Stimulated activated CD8-positive, alpha-beta memory T cell treated with anti-CD3 and anti-CD28 coated beads, Interleukin-2, amount 100 ng/mL, for 1 hour (primary cell): ENCODE measurements at regions not wholly inside any gene's neighbourhood (a gene's known extent, or its start where the extent isn't known, plus 50 kb on each side); places are given as distances from the start of the nearest gene placed in this dataset.

Experiments
- DNase-seq, 2 donors: peaks; one replicate each; pipeline ENCODE4 v3.0.0-alpha.2; 2020; ENCODE audit warnings: low read depth in 2 of 2

DNA sequence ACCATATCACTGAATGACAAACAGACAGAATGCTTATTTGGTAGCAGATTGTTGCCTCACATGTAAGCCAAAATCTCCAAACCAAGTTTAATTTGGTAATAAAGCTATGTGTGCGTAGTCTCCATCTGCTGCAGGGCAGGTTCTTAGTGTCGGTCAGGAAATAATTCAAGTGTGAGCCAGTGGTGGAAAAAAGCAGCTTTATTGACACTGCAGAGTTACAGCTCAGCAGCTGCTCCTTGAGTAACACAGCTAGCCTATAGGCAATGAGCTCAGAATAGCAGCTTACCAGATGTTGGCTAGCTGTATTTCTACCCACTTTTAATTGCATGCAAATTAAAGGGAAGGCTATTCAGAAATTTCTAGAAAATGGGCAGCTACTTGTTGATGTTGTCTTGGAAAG, 757.8 kb upstream of the HS3ST1 start:
- no peak for DNase-seq

DNA sequence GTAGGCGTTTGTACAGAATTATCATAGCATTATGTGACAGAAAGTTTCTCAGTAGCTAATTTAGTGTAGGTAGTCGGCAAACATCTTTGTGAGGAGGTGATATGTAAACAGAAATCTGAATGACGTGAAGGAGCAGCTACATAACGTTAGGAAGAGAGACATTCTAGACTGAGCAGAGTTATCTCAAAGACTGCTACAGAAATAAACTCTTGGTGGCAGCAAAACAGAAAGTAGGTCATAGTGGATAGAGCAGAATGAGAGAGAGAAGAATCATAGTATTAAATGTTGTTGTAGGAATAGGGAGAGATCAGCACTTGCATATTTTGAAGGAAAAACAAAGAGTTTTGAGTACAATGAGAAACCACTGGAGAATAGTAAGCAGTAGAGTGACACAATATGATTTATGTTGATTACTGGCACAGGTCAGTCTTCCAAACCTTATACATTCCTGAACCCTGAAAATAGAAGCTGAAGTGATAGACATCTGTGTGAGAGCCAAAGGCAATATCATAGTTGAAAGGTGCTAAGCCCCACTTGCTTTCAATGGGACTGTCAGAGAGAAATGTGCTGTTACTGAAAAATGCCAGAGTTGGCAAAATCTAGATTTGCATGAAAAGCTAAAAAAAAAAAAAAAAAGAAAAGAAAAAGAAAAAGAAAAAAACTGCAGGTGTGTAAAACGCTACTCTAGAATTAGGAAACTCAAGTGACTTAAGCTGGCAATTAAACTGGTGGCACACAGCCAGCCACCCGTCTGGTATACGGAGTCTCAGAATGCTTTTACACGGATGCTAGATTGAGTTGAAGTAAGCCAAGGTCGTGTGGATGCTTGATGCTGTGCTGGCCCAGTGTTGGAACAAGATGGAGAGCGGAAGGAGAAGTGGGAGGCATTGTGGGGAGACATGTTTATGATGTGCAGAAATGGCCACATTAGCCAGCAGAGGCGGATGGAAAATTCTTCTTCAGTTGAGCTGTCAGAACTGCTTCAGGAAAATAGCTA, 750.2 kb upstream of the HS3ST1 start:
- no peak for DNase-seq

DNA sequence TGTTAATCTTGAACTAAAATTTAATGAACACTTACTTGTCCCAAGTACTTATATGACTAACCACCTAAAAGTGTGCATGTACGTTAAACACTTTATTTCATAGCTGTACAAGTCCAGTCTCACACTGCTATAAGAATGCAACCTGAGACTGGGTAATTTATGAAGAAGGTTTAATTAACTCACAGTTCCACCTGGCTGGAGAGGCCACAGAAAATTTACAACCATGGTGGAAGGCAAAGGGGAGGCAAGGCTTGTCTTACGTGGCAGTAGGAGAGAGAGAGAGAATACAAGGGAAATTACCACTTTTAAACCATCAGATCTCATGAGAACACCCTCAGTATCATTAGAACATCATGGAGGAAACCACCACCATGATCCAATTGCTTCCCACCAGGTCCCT, 748.7 kb upstream of the HS3ST1 start:
- DNase-seq, result no peak

DNA sequence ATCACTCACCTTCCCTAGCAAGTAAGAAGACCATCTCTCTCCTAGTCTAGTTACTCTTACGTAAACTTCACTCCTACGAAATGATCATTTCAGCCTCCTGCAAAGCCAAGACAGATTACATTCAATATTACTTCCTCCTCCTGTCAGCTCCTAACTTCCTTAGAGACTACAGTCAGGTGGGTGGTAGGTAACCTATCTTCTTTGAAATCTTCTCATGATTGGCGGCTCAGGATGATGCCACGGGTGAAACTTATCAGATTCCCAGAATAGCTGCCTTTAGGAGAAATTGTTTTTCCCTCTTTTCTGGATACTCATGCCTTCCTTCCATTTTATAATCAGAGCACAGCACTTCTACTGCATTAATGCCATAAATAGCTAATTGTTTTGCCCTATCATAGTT, 744.8 kb upstream of the HS3ST1 start:
- no peak for DNase-seq

DNA sequence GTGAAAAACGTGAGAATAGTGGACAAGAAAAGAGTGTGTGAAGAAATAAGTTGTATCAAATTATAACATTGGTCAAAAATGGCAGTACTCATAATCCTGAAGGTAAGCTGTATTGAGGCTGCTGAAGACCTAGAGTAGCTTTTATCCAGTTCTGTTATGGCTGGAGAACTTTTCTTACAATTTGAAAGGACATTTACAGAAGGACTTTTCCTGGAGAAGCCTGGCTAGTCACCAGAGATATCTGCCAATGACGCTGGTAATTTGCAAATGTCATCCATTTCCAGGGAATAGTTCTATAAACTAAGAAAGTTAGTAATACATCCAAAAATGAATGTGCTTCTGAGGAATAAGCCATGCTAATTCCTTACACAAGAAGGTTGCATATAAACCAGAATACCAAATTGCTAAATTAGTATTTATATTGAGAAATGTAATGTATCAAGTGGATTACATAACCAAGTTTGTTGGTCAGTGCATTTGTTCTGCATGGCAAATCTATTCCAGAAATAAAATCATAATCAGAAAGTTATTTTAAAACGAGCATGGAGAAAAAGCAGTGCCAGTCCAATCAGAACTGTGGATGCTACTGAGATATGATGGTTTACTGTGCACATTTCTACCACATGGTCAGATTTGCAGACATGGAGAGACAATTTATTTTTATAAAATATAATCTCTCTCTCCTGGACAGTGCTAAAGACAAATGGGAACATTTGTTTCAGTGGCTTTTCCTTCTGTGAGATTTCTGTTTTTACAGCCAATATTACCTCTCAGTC, 743.7 kb upstream of the HS3ST1 start:
- no peak for DNase-seq

DNA sequence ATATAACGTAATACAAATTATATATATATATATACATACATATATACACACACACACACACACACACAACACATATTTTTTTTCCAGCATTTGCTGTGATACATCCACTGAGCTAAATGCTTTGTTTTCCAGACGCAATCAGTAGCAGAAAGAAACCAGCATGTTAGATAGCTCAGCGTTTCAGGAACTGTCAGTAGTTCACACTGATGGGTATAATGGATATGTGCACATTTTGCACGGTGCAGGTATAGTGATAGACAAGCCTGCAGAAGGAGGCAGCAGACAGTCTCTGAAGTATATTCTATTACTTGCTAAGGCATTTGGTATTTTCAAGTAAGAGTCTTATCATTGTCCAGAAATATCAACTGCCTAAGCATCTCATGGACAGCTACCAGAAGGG, 741.6 kb upstream of the HS3ST1 start:
- no peak for DNase-seq

DNA sequence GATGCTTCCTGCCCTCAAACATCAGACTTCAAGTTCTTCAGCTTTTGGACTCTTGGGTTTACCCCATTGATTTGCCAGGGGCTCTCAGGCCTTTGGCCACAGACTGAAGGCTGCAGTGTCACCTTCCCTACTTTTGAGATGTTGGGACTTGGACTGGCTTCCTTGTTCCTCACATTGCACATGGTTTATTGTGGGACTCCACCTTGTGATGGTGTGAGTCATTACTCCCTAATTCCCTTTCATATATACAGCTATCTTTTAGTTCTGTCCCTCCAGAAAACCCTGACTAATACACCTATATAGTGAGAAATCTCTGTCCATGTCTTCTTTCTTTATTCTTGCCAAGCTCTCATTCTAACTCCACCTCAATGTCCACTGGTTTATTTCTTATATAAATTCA, 736.9 kb upstream of the HS3ST1 start:
- DNase-seq, result no peak

DNA sequence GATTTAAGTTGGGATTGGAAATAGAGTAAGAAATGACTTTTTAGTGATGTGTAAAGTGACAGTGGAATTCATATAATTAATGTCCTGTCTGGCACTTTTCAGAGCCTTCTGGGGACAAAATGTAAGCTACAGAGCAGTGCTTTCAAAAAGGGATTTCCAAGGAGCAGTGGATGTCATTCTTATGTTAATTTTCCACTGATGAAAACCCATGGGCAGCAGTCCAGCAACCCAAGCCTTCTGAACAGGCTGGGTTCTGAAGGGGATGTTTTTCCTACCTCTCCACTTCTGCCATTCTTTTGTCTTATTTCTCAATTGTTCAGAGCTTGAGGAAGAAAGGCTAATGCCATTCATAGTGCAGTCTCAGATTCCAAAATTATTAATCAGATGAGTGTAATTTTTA, 717.6 kb upstream of the HS3ST1 start:
- no peak for DNase-seq

DNA sequence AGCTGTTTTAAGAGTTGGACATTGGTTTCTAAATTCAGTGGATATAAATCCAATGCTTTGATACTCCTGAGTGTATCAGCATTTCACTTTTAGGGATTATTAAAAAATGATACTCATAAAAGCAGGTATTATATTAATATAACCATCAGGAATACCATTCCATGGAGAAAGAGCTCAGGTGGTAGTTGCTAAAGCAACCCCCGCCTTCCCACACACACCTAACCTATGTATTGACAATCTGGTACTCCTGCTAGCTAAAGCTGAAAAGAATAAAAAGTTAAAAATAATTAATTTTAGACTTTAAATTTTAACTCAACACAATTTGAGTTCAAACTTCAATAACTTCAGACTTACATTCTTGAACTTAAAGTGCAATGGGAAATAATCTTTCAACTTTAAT, 717.1 kb upstream of the HS3ST1 start:
- DNase-seq, result no peak

DNA sequence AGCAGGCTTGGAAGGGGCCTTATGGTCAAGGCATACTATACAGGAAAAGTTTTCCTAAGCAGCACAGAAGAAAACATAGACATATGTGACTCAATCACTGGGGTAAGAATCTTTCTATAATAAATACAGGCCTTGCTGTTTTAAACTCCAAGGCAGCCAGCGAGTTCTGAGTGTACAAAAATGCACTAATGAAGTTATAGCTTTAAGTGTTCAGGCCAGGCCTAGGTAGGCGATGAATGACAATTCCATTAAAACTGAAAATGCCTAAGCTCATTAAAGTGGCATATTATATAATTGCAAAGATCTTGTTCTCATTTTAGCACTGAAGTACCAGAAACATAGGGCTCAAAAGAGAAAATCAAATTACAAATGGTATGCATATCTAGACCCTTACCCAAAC, 716.4 kb upstream of the HS3ST1 start:
- no peak for DNase-seq

DNA sequence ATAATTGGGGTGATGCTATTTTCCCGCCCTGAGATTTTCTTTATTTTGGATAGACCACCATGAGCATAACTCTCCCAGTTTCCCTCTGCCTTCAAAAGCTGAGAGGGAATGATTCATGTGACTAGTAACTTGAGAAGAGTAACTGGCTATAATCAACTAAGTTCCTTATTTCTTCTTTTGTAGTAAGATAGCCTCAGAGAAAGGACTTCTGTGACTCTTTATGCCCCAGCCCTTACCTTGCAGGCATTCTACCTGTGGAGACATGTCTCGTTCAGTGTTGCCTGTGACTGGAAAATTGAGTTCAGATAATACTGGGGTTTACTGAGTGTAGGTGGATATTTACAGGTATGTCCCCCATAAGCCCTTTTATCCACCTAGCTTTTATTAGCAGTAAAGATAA, 715.4 kb upstream of the HS3ST1 start:
- DNase-seq, result no peak

DNA sequence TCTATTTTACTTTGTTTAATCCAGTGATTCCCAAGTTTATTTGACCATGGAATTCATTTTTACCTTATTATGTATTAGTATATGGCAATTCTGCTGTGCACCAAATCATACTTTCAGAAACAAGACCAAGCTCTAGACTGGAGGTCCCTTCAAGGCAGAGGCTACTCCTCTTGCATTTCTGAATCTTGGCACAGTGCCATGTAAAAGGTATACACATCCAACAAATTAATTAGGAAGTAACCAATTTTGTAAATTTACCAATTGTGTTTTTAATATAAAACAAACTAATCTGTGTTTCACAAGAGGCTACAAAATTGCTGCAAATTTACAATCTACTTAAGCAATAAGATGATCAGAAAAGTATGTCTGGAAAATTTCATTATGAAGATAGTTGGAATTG, 712.2 kb upstream of the HS3ST1 start:
- no peak for DNase-seq

DNA sequence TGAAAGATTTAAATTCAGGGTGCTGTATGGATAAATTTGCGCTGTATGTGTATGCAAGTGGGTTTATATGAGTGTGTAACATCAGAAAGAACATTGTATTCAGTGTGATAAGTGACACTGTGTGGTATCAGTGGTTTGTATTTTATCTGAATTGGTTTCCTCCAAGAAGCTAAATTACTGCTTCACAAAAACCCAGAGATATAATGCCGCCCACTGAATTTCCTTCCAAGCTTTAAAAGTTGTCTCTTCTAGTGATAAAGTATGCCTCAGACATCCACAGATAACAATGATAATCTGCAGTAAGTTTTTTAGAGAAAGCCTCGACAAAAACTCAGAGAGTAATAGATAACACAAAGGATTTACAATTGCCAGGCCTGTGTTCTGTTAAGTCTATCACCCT, 710.6 kb upstream of the HS3ST1 start:
- DNase-seq, result no peak

DNA sequence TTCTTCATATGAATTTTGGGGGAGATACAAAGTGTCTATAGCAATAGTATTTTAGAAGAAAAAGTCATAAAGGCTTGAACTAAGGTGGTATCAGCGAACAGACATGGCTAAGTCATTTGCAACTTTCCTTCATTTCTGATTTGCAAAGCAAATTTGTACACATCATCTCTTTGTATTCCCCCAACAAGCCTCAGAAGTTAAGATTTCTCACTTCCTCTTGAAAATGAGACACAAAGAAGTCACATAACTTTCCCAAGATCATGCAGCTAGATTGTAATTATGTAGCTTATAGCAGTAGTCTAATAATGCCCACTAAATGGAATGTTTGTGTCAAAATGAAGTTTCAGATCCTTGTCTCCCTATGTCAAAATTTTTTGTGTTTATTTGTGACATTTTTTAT, 709.8 kb upstream of the HS3ST1 start:
- DNase-seq, result no peak

DNA sequence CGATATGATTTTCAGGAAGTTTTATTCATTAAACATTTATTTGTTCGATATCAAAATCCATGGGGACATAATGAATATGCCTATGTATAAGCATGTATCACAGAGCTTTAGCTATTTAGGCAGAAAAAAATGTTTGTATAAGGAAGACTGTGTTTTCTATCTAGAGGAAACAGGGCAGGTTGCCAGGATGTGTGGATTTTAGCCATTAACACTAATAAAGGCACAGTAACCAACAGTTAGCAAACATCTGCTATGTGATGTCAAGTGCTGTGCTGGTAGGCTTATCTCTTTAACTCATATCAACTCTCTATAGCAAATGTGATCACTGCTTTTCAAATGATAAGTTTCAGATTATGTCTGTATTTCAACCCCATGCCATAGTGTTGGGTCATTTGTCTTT, 708.9 kb upstream of the HS3ST1 start:
- no peak for DNase-seq

DNA sequence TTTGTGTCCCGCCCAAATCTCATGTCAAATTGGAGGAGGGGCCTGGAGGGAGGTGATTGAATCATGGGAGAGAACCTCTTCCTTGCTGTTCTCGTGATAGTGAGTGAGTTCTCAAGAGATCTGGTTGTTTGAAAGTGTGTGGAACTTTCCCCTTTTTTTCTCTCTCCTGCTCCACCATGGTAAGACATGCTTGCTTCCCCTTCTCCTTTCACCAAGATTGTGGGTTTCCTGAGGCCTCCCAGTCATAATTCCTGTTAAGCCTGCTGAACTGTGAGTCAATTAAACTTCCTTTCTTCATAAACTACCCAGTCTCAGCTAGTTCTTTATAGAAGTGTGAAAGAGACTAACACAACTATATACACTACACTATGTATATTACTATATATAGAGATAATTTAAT, 697.8 kb upstream of the HS3ST1 start:
- DNase-seq, result no peak

DNA sequence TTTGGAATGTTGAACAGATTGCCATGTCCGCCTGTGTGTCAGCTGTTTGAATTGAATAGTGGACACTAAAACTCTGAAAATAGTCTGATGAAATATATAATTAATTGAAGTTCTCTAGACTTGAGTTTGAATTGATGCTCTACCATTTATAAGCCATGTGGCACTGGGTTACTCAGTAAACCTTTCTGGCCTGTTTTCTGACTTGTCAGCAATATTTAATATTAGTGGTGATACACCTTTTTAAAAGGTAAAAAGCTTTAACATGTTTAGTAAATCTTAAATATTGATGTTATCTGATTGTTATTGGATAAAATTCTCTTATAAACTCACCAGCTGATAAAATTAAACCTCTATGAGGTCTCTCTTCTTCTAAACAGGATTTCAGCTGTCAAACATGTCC, 695.4 kb upstream of the HS3ST1 start:
- DNase-seq, result no peak

DNA sequence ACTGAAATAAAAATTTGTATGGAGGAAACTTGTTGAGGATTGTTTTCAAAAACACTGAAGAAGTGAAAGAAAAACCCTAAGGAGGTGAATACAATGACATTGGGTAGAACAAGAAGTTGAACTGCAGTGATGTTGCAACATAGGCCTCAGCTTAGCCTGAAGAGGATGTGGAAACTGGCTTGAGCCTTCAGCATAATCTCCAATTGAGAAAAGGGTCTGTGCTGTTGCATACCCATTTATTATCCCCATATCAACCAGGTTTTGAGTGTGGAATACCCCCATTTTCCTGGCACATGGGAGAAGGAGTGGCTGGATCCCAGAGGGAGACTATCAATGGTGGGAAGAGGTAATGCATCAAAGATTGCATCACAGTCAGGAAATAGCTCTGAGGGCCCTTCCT, 695.0 kb upstream of the HS3ST1 start:
- DNase-seq, result no peak

DNA sequence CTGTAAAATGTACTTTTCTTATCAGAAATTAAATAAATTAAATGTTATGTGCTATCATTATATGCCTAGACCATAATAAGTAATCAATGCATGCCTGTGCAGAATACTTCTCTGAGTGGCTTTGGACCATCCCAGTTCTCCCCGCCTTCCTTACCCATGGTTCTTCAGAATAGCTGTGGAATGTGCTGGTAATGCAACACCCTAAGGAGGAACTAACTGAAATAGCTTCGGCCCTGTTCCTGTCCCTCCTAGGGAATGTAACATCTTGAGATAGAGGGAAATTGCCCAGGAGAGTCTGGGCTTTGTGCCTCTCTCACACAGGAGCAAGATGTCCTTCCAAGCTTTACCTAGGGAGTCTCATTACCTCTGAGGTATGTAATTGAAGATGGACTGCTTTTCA, 693.6 kb upstream of the HS3ST1 start:
- DNase-seq, result no peak

DNA sequence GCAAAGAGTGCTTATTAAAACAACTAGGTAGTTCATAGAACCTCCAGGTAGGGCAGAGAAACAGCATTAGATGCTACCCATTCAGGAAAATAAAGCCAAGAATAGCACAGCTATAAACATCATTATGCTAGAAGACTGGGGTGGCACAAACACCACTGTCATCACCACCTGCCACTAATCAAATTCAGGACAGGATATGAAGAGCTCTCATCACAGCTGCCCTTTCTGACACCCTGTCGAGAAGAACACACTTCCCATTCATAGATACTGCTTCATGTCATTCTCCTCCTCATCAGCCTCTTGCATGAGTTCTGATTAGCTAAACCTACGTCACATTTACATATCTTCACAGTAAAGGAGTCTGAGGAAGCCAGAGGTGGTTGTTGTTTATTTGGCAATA, 692.3 kb upstream of the HS3ST1 start:
- DNase-seq, result no peak

DNA sequence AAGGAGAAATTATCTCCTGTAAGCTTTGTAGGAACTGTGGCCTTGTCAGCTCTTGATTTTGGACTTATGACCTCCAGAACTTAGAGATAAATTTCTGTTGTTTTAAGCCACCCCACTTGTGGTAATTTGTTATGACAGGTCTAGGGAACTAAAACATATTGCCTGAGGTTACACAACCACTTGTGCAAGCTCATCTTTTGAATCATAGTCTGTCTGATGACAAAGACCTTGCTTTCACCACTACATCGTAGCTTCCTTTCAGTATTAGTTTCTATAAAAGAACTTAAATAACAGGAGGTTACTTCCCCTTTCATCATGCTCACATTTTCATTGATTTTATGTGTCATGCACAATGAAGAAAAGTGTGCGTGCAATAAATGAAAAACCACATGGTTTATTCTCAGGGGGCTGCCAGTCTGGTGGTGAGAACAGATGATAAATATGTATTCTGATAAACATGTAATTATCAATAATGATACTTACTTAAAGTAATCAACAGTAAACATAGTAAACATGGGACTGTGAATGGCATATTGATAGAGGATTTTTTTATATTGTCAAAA, 690.0 kb upstream of the HS3ST1 start:
- no peak for DNase-seq

DNA sequence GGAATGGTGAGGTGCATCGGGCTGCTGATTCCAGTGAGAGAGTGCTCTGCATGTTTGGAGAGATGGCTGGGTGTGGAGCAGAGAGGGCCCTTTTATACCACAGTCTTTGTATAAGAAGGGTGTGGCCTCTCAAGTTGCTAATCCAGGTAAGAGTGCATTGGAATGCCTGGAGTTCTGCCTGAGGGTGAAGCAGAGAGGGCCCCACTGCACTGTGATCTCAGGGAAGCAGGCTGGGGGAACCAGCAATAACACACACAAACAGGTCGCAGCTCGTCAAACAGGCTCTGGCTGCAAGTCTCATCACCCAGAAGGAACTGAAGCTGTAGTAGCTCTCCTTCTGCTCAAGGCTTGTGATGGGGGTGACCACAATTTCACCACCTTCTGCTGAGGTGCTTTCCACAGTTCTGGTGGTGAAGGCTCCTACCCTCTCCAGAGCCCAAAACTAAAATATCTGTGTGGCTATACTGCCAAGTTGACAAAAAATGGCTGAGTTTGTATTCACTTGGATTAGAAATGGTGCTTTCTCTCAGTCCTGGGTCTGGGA, 687.4 kb upstream of the HS3ST1 start:
- DNase-seq, result no peak

DNA sequence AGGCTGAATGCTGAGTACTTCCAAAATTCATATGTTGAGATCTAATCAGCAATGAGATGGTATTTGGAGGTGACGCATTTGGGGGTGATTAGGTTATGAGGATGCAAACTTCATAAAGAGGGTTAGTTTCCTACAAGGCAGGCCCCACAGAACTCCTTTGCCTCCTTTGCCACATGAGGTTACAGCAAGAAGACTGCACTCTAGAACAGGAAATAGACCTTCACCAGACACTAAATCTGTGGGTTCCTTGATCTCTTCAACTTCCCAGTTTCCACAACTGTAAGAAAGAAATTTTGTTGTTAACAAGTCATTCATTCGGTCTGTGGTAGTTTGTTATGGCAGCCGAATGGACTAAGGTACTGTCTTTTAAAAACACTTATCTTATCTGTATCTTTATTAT, 681.9 kb upstream of the HS3ST1 start:
- no peak for DNase-seq
